Hepatocyte (in vitro differentiated cells): ENCODE measurements at regions not wholly inside any gene's neighbourhood (a gene's known extent, or its start where the extent isn't known, plus 50 kb on each side); places are given as distances from the start of the nearest gene placed in this dataset.

Experiments
- EZH2 ChIP-seq: fragments of 200-600 bp; sonication (generic); IDR thresholded peaks from 2 replicates; pipeline ENCODE4 v1.6.1; 2016; ENCODE audit warnings: antibody characterized with exemption, mild to moderate bottlenecking, borderline replicate concordance
- EZH2phosphoT487 ChIP-seq: fragments of 200-600 bp; sonication (generic); IDR thresholded peaks from one replicate; pipeline ENCODE4 v1.6.1; 2018; ENCODE audit warnings: antibody characterized with exemption, mild to moderate bottlenecking, low read depth, moderate library complexity; ENCODE audit not compliant: unreplicated experiment, severe bottlenecking
- TF ChIP-seq, protein P1 (sequence below): fragments of 200-600 bp; sonication (generic); IDR thresholded peaks from 2 replicates; pipeline ENCODE4 v1.5.1; 2016; ENCODE audit warnings: antibody characterized with exemption, mild to moderate bottlenecking; ENCODE audit not compliant: poor library complexity

DNA sequence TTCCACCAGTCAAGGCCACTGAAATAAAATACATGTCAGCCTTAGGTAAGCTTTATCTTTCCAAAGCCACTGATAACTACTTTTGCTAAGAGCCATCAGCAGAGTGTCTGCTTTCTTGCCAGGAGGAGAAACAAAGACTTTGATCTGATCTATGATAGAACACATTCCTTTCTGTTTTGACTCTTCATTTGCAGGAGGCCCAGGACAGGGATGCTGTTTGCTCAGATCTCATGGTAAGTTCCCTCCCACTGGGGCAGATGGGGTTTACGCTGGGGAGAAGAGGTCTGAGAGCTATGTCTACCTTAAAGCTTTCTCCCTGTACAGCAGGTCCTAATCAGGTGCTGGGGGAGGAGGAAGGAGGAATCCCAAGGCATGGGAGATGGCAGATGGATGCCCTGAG lies 497.6 kb downstream of the NTRK2 start:
- TF ChIP-seq, protein P1, sequence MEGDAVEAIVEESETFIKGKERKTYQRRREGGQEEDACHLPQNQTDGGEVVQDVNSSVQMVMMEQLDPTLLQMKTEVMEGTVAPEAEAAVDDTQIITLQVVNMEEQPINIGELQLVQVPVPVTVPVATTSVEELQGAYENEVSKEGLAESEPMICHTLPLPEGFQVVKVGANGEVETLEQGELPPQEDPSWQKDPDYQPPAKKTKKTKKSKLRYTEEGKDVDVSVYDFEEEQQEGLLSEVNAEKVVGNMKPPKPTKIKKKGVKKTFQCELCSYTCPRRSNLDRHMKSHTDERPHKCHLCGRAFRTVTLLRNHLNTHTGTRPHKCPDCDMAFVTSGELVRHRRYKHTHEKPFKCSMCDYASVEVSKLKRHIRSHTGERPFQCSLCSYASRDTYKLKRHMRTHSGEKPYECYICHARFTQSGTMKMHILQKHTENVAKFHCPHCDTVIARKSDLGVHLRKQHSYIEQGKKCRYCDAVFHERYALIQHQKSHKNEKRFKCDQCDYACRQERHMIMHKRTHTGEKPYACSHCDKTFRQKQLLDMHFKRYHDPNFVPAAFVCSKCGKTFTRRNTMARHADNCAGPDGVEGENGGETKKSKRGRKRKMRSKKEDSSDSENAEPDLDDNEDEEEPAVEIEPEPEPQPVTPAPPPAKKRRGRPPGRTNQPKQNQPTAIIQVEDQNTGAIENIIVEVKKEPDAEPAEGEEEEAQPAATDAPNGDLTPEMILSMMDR = no peak
- TF ChIP-seq EZH2 = no peak
- no peak for TF ChIP-seq EZH2phosphoT487
